Loucy (cell line): ENCODE measurements at regions not wholly inside any gene's neighbourhood (a gene's known extent, or its start where the extent isn't known, plus 50 kb on each side); places are given as distances from the start of the nearest gene placed in this dataset.

Experiments
- H2AFZ ChIP-seq: fragments of 200-600 bp; sonication (generic); 2 replicates; pipeline ENCODE4 v1.6.0; 2016; ENCODE audit warnings: antibody characterized with exemption, mild to moderate bottlenecking, low read length, moderate library complexity
- H3F3A ChIP-seq: fragments of 200-600 bp; 2 replicates; pipeline ENCODE4 v1.6.0; 2016; ENCODE audit warnings: antibody characterized with exemption, low read depth, mild to moderate bottlenecking
- H3K27me3 ChIP-seq: fragments of 200-600 bp; sonication (generic); 2 replicates; pipeline ENCODE4 v1.6.1; 2014; ENCODE audit warnings: low read length, mild to moderate bottlenecking; ENCODE audit not compliant: insufficient read depth, poor library complexity, severe bottlenecking
- H3K36me3 ChIP-seq: fragments of 200-600 bp; sonication (generic); 2 replicates; pipeline ENCODE4 v1.6.1; 2016; ENCODE audit warnings: low read length; ENCODE audit not compliant: insufficient read depth
- H3K4me1 ChIP-seq: fragments of 200-600 bp; sonication (generic); 2 replicates; pipeline ENCODE4 v1.5.1; 2014; ENCODE audit warnings: low read length, mild to moderate bottlenecking; ENCODE audit not compliant: insufficient read depth, poor library complexity, severe bottlenecking
- H3K4me2 ChIP-seq: fragments of 200-600 bp; sonication (generic); 2 replicates; pipeline ENCODE4 v1.6.0; 2014; ENCODE audit warnings: antibody characterized with exemption, low read length, low read depth, mild to moderate bottlenecking; ENCODE audit not compliant: poor library complexity, severe bottlenecking
- H3K4me3 ChIP-seq: fragments of 200-600 bp; sonication (generic); 2 replicates; pipeline ENCODE4 v1.5.1; 2014; ENCODE audit warnings: low read length, mild to moderate bottlenecking, mixed read lengths; ENCODE audit not compliant: poor library complexity, severe bottlenecking
- H3K79me2 ChIP-seq: fragments of 200-600 bp; sonication (generic); 2 replicates; pipeline ENCODE4 v1.6.1; 2014; ENCODE audit warnings: low read length; ENCODE audit not compliant: insufficient read depth
- H3K9ac ChIP-seq: fragments of 200-600 bp; sonication (generic); 2 replicates; pipeline ENCODE4 v1.6.0; 2014; ENCODE audit warnings: mild to moderate bottlenecking, low read depth, low read length, moderate library complexity; ENCODE audit not compliant: poor library complexity, severe bottlenecking
- H3K9me2 ChIP-seq: fragments of 200-600 bp; sonication (generic); replicated peaks from 2 replicates; pipeline ENCODE4 v1.6.1; 2016; ENCODE audit warnings: low read depth, low read length, mixed read lengths
- H3K9me3 ChIP-seq: fragments of 200-600 bp; sonication (generic); 2 replicates; pipeline ENCODE4 v1.6.1; 2014; ENCODE audit warnings: mild to moderate bottlenecking, antibody characterized with exemption, low read length, low read depth; ENCODE audit not compliant: insufficient read depth
- H4K20me1 ChIP-seq: fragments of 200-600 bp; sonication (generic); 2 replicates; pipeline ENCODE4 v1.6.0; 2014; ENCODE audit warnings: antibody characterized with exemption, low read length, mild to moderate bottlenecking; ENCODE audit not compliant: insufficient read depth, poor library complexity, severe bottlenecking
- EZH2phosphoT487 ChIP-seq: fragments of 200-600 bp; IDR thresholded peaks from 2 replicates; pipeline ENCODE4 v1.6.1; 2018; ENCODE audit warnings: antibody characterized with exemption, mild to moderate bottlenecking, moderate library complexity, borderline replicate concordance
- TF ChIP-seq, protein P1 (sequence below): fragments of 200-600 bp; sonication (generic); conservative IDR thresholded peaks from 2 replicates; pipeline ENCODE4 v1.5.1; 2014; ENCODE audit warnings: mild to moderate bottlenecking, antibody characterized with exemption, low read length

DNA sequence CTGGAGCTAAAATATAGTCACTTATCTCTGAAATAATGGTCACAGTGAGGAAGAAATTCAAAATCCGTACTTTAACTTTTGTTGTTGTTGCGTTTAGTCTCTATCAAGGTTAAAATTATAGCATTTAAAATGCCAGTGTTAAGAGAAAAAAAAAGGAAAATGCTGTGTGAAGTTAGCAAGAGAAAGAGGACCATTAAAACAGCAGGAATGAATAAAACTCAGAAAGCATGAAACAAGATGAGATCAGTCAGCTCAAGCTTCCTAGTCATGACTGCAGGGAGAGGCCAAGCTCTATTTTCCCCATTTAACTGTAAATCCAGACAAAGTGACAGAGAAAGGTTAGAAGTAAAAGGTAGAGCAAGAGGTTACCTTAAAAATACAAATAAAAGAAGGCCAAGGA, 281.7 kb upstream of the ATP5MC3 start:
- TF ChIP-seq, protein P1, sequence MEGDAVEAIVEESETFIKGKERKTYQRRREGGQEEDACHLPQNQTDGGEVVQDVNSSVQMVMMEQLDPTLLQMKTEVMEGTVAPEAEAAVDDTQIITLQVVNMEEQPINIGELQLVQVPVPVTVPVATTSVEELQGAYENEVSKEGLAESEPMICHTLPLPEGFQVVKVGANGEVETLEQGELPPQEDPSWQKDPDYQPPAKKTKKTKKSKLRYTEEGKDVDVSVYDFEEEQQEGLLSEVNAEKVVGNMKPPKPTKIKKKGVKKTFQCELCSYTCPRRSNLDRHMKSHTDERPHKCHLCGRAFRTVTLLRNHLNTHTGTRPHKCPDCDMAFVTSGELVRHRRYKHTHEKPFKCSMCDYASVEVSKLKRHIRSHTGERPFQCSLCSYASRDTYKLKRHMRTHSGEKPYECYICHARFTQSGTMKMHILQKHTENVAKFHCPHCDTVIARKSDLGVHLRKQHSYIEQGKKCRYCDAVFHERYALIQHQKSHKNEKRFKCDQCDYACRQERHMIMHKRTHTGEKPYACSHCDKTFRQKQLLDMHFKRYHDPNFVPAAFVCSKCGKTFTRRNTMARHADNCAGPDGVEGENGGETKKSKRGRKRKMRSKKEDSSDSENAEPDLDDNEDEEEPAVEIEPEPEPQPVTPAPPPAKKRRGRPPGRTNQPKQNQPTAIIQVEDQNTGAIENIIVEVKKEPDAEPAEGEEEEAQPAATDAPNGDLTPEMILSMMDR, result no peak
- TF ChIP-seq EZH2phosphoT487, result no peak
- Histone ChIP-seq H4K20me1 (no peaks in the 10 kb centered on the region), H3K4me3 (no peak overlapping the region), H3K27me3 (no peaks in the 10 kb centered on the region), H3K4me2 (no peak overlapping the region), H3K9me2 (no peaks in the 10 kb centered on the region), H3K9ac (no peak overlapping the region), H3K9me3 (peaks cover 4% of the 10 kb centered on the region; the same call in 1 of the 2 replicates), H3F3A (no peaks in the 10 kb centered on the region), H2AFZ (no peak overlapping the region), H3K36me3 (no peaks in the 10 kb centered on the region), H3K79me2 (no peaks in the 10 kb centered on the region), H3K4me1 (no peaks in the 10 kb centered on the region)

DNA sequence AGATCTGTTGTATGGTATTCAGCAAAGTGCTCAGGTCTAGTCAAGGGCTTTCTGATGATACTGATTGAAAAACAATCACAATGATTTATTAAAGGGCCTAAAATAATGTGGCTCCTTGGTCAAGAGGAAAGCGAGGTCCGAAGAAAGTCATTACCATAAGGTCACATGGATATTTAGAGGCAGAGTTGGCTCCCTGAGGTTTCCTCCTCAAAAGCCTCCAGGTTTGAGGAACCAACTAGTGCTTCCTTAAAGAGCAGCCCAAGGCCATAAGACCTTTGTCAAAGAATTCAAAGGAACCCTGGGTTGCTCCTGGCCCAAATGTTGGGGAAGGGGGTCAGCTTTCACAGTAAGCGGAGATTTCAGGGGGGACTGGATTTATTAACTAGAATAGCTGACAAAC, 280.7 kb upstream of the ATP5MC3 start:
- Histone ChIP-seq H3K36me3 (no peaks in the 10 kb centered on the region), H3K4me3 (no peak overlapping the region), H4K20me1 (no peaks in the 10 kb centered on the region), H3F3A (no peaks in the 10 kb centered on the region), H3K9ac (no peak overlapping the region), H3K27me3 (no peaks in the 10 kb centered on the region), H3K9me2 (no peaks in the 10 kb centered on the region), H3K4me2 (no peak overlapping the region), H2AFZ (no peak overlapping the region), H3K79me2 (no peaks in the 10 kb centered on the region), H3K4me1 (no peaks in the 10 kb centered on the region), H3K9me3 (peaks cover 4% of the 10 kb centered on the region; the same call in 1 of the 2 replicates)
- TF ChIP-seq EZH2phosphoT487, result no peak

DNA sequence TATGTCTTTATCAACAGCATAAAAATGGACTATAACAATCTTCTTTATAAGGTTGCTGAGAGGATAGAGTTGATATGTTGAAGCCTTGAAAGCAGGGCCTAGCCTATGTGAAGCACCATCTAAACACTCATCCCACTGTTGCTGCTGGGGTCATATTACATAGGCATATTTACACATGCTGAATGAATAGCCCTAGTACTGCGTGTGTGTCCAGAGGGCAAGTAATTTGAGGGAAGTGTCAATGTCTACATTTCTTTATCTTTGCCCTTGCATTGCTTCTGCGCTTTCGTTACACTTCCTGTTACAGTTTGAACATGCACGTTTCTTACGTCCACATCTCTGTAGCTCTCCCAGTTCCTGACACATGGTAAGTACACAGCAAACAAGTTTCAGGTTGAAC, 280.3 kb upstream of the ATP5MC3 start:
- Histone ChIP-seq H2AFZ (no peak overlapping the region), H3K27me3 (no peaks in the 10 kb centered on the region), H3K4me2 (no peak overlapping the region), H3K4me3 (no peak overlapping the region), H3K36me3 (no peaks in the 10 kb centered on the region), H4K20me1 (no peaks in the 10 kb centered on the region), H3K9ac (no peak overlapping the region), H3K9me2 (no peaks in the 10 kb centered on the region), H3K4me1 (no peaks in the 10 kb centered on the region), H3F3A (no peaks in the 10 kb centered on the region), H3K79me2 (no peaks in the 10 kb centered on the region), H3K9me3 (peaks cover 4% of the 10 kb centered on the region; the same call in 1 of the 2 replicates)
- TF ChIP-seq EZH2phosphoT487, result no peak
- TF ChIP-seq, protein P1, result no peak

DNA sequence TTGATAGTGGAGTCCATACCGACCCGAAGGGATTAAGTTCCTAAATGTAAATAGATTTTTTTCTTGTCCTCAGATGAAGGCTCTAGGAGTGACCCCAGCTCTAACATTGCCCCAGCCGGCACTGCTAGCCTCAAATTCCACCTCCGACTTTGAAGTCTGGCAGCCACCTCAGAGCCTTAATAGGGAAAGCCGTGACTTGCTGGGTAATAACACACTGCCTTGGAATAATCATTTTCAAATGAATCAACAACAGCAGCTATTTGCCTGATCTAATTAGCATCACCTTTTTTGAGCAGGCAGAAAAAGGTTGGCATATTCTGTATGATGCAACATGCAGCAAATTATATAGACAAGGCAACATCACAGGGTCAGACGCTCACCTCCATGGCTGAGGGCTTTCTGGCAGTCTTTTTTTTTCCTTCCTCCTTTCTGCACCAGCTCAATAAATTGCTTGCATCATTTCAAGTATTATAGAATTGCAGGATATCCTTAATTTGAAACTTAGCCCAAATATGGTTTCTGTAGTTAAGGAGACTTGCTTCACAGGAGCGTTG, 276.5 kb upstream of the ATP5MC3 start:
- H3K9me3 ChIP-seq, result peaks cover 4% of the 10 kb centered on the region; the same call in 1 of the 2 replicates
- H3K4me1 ChIP-seq, result no peaks in the 10 kb centered on the region
- no peak overlapping the region for H3K9ac ChIP-seq
- H3K27me3 ChIP-seq, result no peaks in the 10 kb centered on the region
- H3K79me2 ChIP-seq, result no peaks in the 10 kb centered on the region
- H4K20me1 ChIP-seq, result no peaks in the 10 kb centered on the region
- TF ChIP-seq, protein P1, result no peak
- no peak for TF ChIP-seq EZH2phosphoT487
- H2AFZ ChIP-seq, result no peak overlapping the region
- no peaks in the 10 kb centered on the region for H3K9me2 ChIP-seq
- no peaks in the 10 kb centered on the region for H3K36me3 ChIP-seq
- no peak overlapping the region for H3K4me3 ChIP-seq
- H3F3A ChIP-seq, result no peaks in the 10 kb centered on the region
- no peak overlapping the region for H3K4me2 ChIP-seq
